NCI-H128 (cell line): ENCODE measurements at regions not wholly inside any gene's neighbourhood (a gene's known extent, or its start where the extent isn't known, plus 50 kb on each side); places are given as distances from the start of the nearest gene placed in this dataset.

Experiments
- DNase-seq: peaks from one replicate; lab custom pipeline; 2025; ENCODE audit not compliant: unreplicated experiment; lab: John Stamatoyannopoulos, UW

DNA sequence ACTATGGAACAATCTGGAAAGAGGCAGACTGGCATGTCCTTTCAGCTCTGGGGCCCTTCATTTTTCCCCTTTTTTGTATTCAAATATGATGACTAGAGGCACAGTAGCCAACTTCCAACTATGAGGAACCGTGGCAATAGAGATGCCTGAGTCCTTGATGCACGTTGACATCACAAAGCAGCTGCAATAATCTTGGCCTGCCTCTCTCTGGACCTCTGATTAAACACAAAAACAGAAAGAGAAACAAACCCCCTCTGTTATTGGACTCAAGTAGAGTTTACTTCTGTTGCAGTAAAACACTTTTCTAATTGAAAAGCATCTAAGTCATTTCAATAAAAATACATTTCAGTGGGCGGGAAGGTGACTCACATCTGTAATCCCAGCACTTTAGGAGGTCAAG, 122.2 kb upstream of the GRAMD2B start:
- DNase-seq = no peak

DNA sequence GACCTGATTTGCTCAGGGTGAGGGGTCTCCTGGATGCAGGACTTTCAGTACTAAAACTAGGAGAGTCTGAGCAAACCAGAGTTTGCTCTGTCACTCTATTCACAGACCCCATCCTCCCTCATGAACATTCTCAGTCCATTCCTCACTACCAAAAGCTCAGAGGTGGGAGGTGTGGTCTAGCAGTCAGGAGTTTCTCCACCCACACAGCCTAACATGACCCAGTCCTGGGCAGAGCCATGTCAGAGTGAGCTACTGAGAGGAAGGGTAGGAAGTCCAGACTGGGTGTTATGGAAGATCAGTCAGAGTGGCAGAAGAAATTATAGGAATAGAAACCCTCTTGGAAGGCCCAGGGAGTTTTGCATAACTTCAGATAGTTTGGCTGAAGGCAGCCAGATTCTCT, 113.3 kb upstream of the GRAMD2B start:
- DNase-seq = no peak

DNA sequence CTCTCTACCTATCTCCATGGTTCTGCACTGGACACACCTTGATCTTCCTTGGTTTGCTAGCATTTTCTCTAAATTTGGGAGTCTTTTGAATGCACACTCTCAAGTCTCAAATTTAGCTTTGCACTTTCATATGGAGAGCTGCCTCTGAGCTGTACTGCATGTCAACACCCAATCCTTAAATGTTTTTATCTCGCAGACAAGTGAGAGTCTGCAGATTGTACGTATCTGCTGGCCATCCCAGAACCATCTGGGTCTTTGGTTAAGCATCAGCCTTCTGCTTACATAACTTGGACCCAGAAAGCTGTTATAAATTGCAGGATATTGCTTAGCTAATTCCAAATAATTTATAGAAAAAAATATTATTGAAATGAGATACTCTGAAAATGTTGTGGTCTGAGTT, 111.4 kb upstream of the GRAMD2B start:
- no peak for DNase-seq

DNA sequence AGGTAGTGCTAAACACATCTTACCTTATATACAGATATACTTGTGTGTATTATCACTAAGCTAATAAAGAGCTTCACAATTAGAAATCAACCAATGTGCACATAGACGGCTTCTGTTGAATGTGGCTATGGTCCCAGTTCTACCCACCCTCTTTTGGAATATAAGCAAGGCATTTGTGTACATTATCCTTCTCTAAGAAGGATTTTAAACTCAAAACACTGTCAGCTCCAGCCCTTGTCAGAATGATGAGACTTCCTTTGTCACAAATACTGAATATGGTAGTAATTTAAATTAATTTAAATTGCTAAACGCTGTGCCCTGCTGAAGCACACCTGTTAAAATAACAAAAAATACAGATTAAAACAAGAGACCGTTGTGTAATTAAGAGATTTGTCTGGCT, 107.9 kb upstream of the GRAMD2B start:
- DNase-seq = no peak

DNA sequence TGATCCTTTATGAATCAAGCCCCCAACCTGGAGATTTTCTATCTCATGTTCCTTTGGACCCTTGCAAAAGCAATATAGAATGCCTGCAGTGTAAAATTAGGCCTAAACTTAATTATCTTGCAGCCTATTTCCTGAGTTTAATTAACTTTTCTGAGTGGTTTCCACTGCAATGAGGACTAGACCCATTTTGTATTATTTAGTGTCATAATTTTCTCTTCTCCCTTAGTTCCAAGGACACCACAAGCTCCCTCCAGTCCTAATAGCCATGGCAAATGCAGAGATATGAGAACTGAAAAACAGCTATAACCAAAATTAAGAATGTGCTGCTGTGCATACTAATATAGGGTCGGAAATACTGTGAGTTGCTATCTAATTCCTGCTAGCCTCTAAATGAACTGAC, 90.9 kb upstream of the GRAMD2B start:
- DNase-seq = no peak

DNA sequence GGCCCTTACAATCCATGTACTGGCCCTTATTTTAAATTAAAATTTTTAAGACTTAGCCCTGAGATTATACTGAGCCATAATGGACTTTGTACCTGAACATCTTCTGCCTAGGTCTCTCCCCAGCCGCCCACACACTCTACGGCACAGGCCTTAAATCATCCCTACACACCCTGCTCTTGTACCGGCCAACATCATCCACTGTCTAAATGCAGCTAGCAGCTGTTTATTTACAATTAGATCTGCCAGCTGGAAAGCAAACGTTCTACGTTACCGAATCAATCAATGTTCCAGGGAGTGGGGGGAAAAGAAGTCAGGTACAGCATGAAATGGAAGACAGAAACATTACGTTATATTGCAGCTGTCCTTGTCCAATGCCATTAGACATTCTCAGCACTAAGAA, 88.4 kb upstream of the GRAMD2B start:
- no peak for DNase-seq

DNA sequence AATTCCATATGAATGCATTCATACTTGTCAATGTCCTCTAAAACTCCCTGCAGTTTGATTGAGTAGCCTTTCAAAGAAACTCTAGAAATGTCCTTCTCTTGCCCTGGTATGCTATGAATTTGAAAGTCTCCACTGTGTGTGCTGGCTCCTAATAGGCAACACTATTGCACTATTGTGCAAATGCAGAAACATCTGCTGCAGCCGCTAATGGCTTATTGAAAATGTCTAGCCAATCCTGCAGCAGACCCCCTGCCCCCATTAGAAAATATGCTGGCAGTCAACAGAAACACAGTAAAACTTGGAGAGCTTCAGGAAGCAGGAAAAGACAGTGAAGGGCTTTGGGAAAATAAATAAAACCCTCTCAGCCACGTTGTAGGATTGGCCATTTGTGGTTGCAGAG, 87.3 kb upstream of the GRAMD2B start:
- DNase-seq = no peak

GRCh38 chr5:126338635-126339034, 84.6 kb upstream of the GRAMD2B start:
- no peak for DNase-seq

DNA sequence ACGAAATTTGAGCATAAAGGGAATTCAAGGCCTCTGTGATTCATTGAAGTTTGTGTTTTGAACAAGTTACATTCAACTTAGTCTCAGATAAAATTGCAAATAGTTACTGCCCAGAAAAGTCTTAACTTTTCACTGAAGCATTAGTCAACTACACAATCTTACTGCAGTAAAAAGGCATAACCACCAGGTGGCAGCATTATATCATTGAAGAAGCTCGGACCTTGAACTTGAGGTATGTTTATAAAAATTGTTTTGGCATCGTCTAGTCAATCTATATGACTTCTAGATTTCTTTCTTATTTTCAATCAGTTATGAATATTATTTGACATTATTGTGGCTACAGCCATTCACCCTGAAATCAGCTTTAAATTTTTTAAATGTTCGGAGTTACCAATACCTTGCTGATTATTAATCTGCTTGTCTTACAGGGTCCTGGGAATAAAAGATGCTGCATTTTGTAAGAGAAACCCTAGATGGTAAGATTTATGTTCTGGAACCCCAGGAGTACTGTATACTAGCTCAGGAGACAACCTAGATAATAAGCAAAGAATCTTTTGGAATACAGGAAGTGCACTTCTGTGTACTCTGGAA, 83.9 kb upstream of the GRAMD2B start:
- peak; percentile 40 for DNase-seq

DNA sequence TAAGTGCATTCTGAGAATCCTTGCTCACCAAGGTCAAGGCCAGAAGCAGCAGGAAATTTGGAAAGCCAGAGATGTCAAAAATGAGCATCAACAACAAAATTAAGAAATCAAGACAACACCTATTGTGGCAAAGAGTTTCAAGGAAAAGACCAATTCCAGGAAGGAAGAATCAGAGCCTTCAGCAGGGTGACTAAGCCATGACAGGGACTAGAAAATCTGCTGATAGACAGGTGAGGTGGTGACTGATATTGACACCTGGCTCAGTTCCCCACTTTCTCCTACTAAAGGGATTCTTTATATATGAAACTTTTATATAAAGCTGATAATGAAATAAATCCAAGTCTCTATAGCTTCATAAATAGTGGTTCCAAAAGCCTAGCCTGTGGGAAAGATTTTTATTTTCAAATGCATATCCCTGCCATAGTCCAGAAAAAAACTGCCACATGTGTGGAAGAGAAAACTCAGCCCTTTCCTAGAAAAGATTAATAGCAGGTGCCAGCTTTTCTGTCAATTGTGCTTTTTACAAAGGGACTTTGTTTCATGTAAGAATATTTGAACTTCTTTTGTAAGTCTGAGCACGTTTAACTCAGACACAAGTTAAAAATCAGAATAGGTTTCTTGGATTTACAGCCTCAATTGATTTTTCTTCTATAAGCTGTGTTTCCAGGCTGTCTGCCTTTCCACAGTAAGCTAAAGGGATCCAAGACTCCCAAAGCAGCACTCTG, 81.1 kb upstream of the GRAMD2B start:
- DNase-seq = no peak

- no peak for DNase-seq
These were observed 74.2 kb upstream of the GRAMD2B start for GRCh38 chr5:126348855-126349635.

GRCh38 chr5:126351153-126351552, 72.1 kb upstream of the GRAMD2B start:
- no peak for DNase-seq

- DNase-seq = no peak
These were observed 69.0 kb upstream of the GRAMD2B start for GRCh38 chr5:126354012-126354857.

DNA sequence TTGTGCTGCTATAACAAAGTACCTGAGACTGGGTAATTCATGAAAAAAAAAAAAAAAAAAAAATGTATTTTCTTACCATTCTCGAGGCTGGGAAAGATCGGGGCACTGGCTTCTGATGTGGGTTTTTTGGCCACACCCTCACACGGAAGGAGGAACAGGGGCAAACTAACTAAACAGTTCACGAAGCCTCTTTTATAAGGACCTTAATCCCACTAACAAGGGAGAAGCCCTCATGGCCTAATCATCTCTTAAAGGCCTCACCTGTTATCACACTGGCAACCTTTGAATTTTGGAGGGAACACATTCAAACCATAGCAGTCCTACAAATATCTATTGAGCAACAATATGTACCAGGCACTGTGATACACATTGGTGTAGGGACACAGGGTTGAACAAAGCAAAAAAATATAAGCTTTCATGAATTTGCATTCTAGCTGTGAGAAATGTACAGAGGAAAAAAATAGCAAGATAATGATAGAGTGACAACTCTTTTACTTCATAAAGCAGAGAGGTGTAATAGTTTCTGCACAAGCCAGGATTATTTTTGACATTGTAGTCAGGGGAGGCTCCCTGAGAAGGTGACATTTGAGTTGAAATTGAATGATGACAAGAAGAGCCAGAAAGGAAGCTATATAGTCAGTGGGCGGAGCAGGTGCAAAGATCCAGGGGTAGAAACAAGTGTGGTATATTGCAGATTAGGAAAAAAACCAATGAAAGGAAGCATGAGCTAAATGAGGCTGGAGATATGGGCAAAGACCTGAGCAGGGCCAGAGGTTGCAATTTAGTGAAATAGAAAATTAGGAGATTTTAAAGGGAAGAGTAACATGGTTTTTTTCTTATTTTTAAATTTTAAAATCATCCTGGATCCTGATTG, 68.1 kb upstream of the GRAMD2B start:
- no peak for DNase-seq

DNA sequence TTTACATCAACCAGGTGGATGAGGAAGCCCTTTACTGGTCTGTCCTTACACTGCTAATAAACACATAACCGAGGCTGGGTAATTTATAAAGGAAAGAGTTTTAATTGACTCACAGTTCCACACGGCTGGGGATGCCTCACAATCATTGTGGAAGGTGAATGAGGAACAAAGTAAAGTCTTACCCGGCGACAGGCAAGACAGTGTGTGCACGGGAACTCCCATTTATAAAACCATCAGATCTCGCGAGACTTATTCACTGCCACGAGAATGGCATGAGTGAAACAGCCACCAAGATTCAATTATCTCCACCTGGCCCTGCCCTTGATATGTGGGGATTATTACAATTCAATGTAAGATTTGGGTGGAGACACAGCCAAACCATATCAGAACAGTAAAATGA, 67.3 kb upstream of the GRAMD2B start:
- DNase-seq = no peak

DNA sequence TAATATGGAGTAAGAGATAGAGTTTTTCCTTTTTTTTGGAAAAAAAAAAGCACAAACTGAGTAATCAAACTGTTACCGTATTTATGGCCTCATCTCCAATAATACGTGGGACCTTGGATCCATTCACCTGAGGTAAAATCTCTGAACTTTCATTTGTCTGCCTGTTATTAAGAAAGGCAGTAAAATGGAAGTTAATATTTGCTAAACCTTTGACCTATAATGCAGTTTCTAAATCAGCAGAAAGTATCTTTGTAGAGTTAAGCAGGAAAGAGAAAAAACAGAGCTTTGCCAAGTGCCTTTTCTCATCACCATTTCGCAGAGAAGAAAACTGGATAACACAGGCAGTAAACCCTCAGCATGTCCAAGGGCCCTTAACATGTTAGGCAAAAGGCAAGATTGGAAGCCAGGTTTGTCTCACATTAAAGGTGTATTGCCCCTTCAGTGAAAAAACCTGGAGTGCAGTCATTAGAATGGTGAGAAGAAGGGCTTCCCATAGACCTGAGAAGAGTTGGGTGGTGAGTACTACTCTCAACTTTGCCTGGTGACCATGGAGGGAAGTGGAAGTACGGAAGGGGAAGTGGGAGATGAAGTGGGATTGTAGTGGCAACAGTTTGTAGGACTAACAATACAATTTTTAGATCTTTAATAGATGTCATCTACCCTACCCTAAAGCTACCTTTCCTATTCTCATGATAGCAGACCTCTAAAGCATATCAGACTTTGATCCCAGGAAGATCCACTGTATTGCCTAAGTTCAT, 65.4 kb upstream of the GRAMD2B start:
- no peak for DNase-seq

GRCh38 chr5:126358525-126358924, 64.7 kb upstream of the GRAMD2B start:
- no peak for DNase-seq

DNA sequence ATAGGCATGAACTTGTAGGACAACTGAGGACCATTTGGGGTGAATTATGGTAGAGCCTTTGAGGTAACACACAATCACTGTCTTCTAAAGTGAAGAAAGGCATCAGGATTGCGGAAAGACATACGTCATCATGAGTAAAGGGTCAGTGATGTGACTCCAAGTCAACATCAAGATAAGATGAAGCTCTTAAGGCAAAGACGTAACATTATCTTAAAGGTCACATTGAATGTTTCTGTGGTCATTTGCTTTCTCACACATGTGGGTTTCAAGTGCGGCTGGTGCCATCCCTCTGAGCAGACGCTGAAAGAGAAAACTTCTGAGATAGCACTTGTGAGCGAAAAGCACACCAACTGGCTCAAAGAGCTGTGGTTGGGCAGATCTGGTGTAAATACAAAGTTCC, 63.3 kb upstream of the GRAMD2B start:
- DNase-seq = no peak

DNA sequence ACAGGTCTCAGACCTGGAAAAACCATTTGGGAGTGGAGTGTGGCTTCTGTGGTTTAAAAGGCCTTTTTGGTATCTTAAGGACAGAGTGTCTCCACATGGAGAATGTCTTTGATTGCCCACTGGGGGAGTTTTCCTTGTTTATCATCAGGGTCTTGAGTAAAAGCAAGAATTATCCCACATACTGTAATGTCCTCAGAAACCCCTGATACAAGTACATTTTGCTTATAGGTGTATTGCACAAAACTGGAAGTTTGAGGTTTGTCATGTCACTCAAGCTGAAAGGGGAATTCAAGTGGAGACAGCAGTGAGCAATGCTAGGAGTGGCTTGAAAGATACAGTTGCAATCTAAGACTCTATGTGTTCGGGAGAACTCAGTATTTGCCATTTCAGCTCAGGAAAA, 62.7 kb upstream of the GRAMD2B start:
- no peak for DNase-seq

- no peak for DNase-seq
These were observed 59.6 kb upstream of the GRAMD2B start for GRCh38 chr5:126363658-126364057.
